Endothelial cell of umbilical vein (primary cell): ENCODE measurements at regions not wholly inside any gene's neighbourhood (a gene's known extent, or its start where the extent isn't known, plus 50 kb on each side); places are given as distances from the start of the nearest gene placed in this dataset.

Source experiments
- BruUV-seq: library from RNA; stranded (reverse); fragments of 400-500 nt; replicated peaks from 2 replicates; lab custom pipeline; 2021; lab: Mats Ljungman, UMichigan
- CTCF ChIA-PET: fragments of 300-600, 350-600 bp; sonication (Branson Sonifier 250); formaldehyde crosslinking; loops from one replicate; lab custom pipeline; 2021; ENCODE audit warnings: antibody characterized with exemption, inconsistent platforms; lab: Charles Lee
- POLR2A ChIA-PET: fragments of 300-600, 350-600 bp; sonication (Branson Sonifier 250); formaldehyde crosslinking; loops from one replicate; lab custom pipeline; 2021; ENCODE audit warnings: antibody characterized with exemption, inconsistent platforms; lab: Charles Lee
- DNase-seq: peaks from one replicate; pipeline ENCODE4 v3.0.0-alpha.2; 2011; ENCODE audit warnings: low read depth, low spot score
- FAIRE-seq: peaks from 2 replicates; lab custom pipeline; 2011; peaks lifted over from hg19 to GRCh38; lab: Jason Lieb, UNC
- H2AFZ ChIP-seq: 2 replicates; pipeline ENCODE4 v1.6.0; 2012; ENCODE audit warnings: low read depth, low read length, control low read depth, inconsistent platforms
- H3K27ac ChIP-seq: 2 replicates; pipeline ENCODE4 v1.5.1; 2011; ENCODE audit warnings: low read depth, mild to moderate bottlenecking, control low read depth, low read length, moderate library complexity; ENCODE audit not compliant: insufficient read depth
- H3K27me3 ChIP-seq, 2 experiments: 2 replicates each; pipeline versions ENCODE4 v1.6.0 to v1.6.1; 2011; ENCODE audit warnings: low read length in 2 of 2, mixed read lengths in 1 of 2; ENCODE audit not compliant: control insufficient read depth in 2 of 2, insufficient read depth in 2 of 2
- H3K36me3 ChIP-seq, 2 experiments: 2 replicates in 1 of 2; 3 replicates in 1 of 2; pipeline ENCODE4 v1.5.1; 2011; ENCODE audit warnings: low read length in 2 of 2, mild to moderate bottlenecking in 1 of 2, moderate library complexity in 1 of 2; ENCODE audit not compliant: control insufficient read depth in 2 of 2, insufficient read depth in 2 of 2; ENCODE audit errors: extremely low read depth in 1 of 2
- H3K4me1 ChIP-seq: 3 replicates; pipeline ENCODE4 v1.5.1; 2011; ENCODE audit warnings: mild to moderate bottlenecking, low read length; ENCODE audit not compliant: control insufficient read depth, insufficient read depth; ENCODE audit errors: extremely low read depth
- H3K4me2 ChIP-seq: 2 replicates; pipeline ENCODE4 v1.6.1; 2011; ENCODE audit warnings: low read length, control low read depth, mixed read lengths; ENCODE audit not compliant: insufficient read depth
- H3K4me3 ChIP-seq, 3 experiments: fragments of 200-600 bp in 1 of 3; sonication (generic), shearing (Covaris generic) in 1 of 3; replicated peaks in 1 of 3; 2 replicates each; pipeline ENCODE4 v1.5.1; 2011 to 2016; ENCODE audit warnings: control low read depth in 3 of 3, low read length in 3 of 3, mild to moderate bottlenecking in 2 of 3, inconsistent platforms in 1 of 3, low read depth in 1 of 3, moderate library complexity in 1 of 3; ENCODE audit not compliant: insufficient read depth in 1 of 3
- H3K79me2 ChIP-seq: 2 replicates; pipeline ENCODE4 v1.6.0; 2012; ENCODE audit warnings: low read length, inconsistent platforms; ENCODE audit not compliant: control insufficient read depth, insufficient read depth
- H3K9ac ChIP-seq: replicated peaks from 2 replicates; pipeline ENCODE3; 2011; ENCODE audit warnings: low read length, control low read depth; ENCODE audit not compliant: insufficient read depth; ENCODE audit errors: extremely low read depth
- H3K9me1 ChIP-seq: replicated peaks from 3 replicates; pipeline ENCODE4 v1.6.0; 2011; ENCODE audit warnings: mild to moderate bottlenecking, low read length; ENCODE audit not compliant: control insufficient read depth, insufficient read depth; ENCODE audit errors: extremely low read depth
- H3K9me3 ChIP-seq: replicated peaks from 2 replicates; pipeline ENCODE4 v1.5.1; 2012; ENCODE audit warnings: low read length, inconsistent platforms; ENCODE audit not compliant: control insufficient read depth, insufficient read depth
- H4K20me1 ChIP-seq: replicated peaks from 2 replicates; pipeline ENCODE3; 2011; ENCODE audit warnings: mild to moderate bottlenecking, low read length; ENCODE audit not compliant: control insufficient read depth, insufficient read depth; ENCODE audit errors: extremely low read depth
- EZH2 ChIP-seq: IDR thresholded peaks from 2 replicates; pipeline ENCODE4 v1.6.1; 2012; ENCODE audit warnings: borderline replicate concordance, low read depth, mild to moderate bottlenecking, moderate library complexity, low read length, inconsistent platforms; ENCODE audit not compliant: severe bottlenecking
- FOS ChIP-seq: IDR thresholded peaks from 2 replicates; pipeline ENCODE4 v1.6.1; 2011; ENCODE audit warnings: mild to moderate bottlenecking, low read length, moderate library complexity, borderline replicate concordance; ENCODE audit not compliant: insufficient read depth
- GATA2 ChIP-seq: IDR thresholded peaks from 2 replicates; pipeline ENCODE4 v1.7.0; 2011; ENCODE audit warnings: low read depth, mild to moderate bottlenecking, moderate library complexity, mixed read lengths, low read length; ENCODE audit not compliant: insufficient read length, insufficient read depth
- JUN ChIP-seq: IDR thresholded peaks from 2 replicates; pipeline ENCODE4 v1.6.1; 2011; ENCODE audit warnings: borderline replicate concordance, low read depth; ENCODE audit not compliant: insufficient read length, insufficient read depth
- MYC ChIP-seq: IDR thresholded peaks from one replicate; pipeline ENCODE4 v1.6.1; 2011; ENCODE audit warnings: mild to moderate bottlenecking, low read depth, low read length
- POLR2AphosphoS5 ChIP-seq: IDR thresholded peaks from 2 replicates; pipeline ENCODE4 v1.6.1; 2012; ENCODE audit warnings: low read depth, mild to moderate bottlenecking, control low read depth, low read length, moderate library complexity; ENCODE audit not compliant: insufficient read depth
- dilution Hi-C: fragments of 300-500 bp; cut with MboI; formaldehyde crosslinking; loops from one replicate; pipeline ENCODE4 v1.15.0; 2019; ENCODE audit warnings: low sequenced_read_pairs; ENCODE audit not compliant: extremely low pct_ligation_motif_present
- intact Hi-C: fragments of 100-400 bp; cut with micrococcal nuclease; formaldehyde crosslinking; loops from one replicate; pipeline ENCODE4 v1.10.0; 2022
- TF ChIP-seq, protein P1 (sequence below): IDR thresholded peaks from 2 replicates; pipeline ENCODE4 v1.6.1; 2011; ENCODE audit not compliant: insufficient read depth, insufficient read length
- TF ChIP-seq, protein P2 (sequence below), 2 donors: IDR thresholded peaks; 1 replicate in 1 of 2; 2 replicates in 1 of 2; pipeline ENCODE4 v1.5.1; 2011; ENCODE audit warnings: low read length in 2 of 2, mild to moderate bottlenecking in 2 of 2, moderate library complexity in 2 of 2, control low read depth in 1 of 2, inconsistent platforms in 1 of 2, low read depth in 1 of 2; ENCODE audit not compliant: insufficient read depth in 1 of 2; ENCODE audit errors: extremely low read depth in 1 of 2

DNA sequence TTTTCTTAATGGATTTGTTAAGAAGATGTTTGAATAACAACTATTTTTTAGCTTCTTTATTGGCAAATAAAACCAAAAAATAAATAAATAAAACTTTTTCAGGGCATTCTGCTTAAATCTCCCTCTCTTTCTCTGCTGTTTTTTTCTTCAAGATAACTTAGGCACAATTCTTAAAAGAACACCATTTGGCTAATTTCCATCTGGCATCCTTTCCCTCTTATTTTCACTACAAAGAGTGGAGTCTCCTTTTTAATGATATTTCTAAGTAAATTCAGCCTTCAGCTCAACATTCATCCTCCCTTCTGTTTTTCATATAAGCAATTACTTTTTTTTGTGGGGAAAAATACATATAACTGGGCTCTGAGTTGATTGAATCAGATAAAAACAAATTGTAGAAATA, 88.1 kb downstream of the PCDH7 start:
- CTCF ChIA-PET = interaction anchor here (1.1 to 1.4 kb wide), 3 partner anchors 10 to 22 kb away, joined by 3 to 4 read pairs (median 3); no protein-coding TSS in a partner anchor
- H4K20me1 ChIP-seq = no peaks in the 10 kb centered on the region
- no peak for DNase-seq
- no peak overlapping the region for H3K27ac ChIP-seq
- TF ChIP-seq FOS = no peak
- no peak for TF ChIP-seq MYC
- TF ChIP-seq, protein P1, sequence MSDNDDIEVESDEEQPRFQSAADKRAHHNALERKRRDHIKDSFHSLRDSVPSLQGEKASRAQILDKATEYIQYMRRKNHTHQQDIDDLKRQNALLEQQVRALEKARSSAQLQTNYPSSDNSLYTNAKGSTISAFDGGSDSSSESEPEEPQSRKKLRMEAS = no peak
- TF ChIP-seq JUN = no peak
- TF ChIP-seq, protein P2, sequence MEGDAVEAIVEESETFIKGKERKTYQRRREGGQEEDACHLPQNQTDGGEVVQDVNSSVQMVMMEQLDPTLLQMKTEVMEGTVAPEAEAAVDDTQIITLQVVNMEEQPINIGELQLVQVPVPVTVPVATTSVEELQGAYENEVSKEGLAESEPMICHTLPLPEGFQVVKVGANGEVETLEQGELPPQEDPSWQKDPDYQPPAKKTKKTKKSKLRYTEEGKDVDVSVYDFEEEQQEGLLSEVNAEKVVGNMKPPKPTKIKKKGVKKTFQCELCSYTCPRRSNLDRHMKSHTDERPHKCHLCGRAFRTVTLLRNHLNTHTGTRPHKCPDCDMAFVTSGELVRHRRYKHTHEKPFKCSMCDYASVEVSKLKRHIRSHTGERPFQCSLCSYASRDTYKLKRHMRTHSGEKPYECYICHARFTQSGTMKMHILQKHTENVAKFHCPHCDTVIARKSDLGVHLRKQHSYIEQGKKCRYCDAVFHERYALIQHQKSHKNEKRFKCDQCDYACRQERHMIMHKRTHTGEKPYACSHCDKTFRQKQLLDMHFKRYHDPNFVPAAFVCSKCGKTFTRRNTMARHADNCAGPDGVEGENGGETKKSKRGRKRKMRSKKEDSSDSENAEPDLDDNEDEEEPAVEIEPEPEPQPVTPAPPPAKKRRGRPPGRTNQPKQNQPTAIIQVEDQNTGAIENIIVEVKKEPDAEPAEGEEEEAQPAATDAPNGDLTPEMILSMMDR (IDR thresholded peaks at IDR 0.05; ENCODE audit: extremely low read depth in 1 of 2, insufficient read depth in 1 of 2, low read depth in 1 of 2, low read length in 2 of 2) = no peak
- TF ChIP-seq GATA2 = no peak
- no peak for TF ChIP-seq POLR2AphosphoS5
- TF ChIP-seq EZH2 = no peak
- H3K4me1 ChIP-seq = no peaks in the 10 kb centered on the region
- H3K4me3 ChIP-seq = no peak overlapping the region
- POLR2A ChIA-PET = no interaction called here
- FAIRE-seq = no peak
- H3K79me2 ChIP-seq = no peaks in the 10 kb centered on the region
- no peak overlapping the region for H2AFZ ChIP-seq
- no TSS peak for BruUV-seq
- H3K9me3 ChIP-seq = no peaks in the 10 kb centered on the region
- no peak overlapping the region for H3K9ac ChIP-seq
- H3K9me1 ChIP-seq = no peaks in the 10 kb centered on the region
- no peaks in the 10 kb centered on the region for H3K27me3 ChIP-seq
- H3K36me3 ChIP-seq = no peaks in the 10 kb centered on the region
- no peak overlapping the region for H3K4me2 ChIP-seq
- dilution Hi-C loops = no loop called here
- intact Hi-C loops = no loop called here
